Right renal cortex interstitium (tissue), 3 donors: ENCODE measurements at regions not wholly inside any gene's neighbourhood (a gene's known extent, or its start where the extent isn't known, plus 50 kb on each side); places are given as distances from the start of the nearest gene placed in this dataset.
"Not testable (repeated sequence)": the region's sequence is repeated elsewhere in the genome, so short reads cannot be mapped to it uniquely, and the experiment has no call there.

Source experiments
- DNase-seq, 3 donors: peaks; one replicate each; pipeline ENCODE4 v3.0.0-alpha.2; 2013; ENCODE audit warnings: low read depth in 3 of 3, low spot score in 2 of 3

DNA sequence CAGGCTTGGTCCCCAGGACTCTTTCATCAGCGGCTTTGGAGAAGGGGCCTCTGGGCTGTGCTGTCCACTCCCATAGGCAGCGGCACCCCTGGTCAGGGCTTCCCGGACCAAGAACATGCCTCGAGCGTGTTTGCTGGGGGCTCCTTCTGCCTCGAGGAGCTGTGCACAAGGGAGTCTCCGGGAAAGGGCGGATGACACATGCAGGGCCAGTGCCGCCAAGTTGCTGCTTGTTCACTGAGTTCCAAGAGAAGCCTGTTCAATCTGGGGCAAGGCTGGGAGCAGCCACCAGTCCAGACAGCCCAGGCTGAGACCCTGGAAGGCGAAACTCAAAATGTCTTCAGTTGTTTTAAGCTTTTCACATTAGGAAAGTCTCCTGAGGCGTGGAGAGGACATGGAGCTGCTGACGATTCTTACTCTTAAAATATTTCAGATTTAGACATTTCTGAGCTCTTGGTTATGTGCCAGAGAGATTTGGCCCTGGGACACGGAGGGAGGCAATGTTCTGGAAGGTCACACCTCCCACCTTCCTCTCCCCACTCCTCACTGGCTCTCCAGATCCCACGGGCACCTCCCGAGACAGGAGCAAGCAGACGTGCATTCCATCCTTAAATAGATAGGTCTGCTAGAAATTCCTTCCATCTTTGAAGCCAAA lies 84.5 kb upstream of the ZNF469 start:
- DNase-seq = no peak

DNA sequence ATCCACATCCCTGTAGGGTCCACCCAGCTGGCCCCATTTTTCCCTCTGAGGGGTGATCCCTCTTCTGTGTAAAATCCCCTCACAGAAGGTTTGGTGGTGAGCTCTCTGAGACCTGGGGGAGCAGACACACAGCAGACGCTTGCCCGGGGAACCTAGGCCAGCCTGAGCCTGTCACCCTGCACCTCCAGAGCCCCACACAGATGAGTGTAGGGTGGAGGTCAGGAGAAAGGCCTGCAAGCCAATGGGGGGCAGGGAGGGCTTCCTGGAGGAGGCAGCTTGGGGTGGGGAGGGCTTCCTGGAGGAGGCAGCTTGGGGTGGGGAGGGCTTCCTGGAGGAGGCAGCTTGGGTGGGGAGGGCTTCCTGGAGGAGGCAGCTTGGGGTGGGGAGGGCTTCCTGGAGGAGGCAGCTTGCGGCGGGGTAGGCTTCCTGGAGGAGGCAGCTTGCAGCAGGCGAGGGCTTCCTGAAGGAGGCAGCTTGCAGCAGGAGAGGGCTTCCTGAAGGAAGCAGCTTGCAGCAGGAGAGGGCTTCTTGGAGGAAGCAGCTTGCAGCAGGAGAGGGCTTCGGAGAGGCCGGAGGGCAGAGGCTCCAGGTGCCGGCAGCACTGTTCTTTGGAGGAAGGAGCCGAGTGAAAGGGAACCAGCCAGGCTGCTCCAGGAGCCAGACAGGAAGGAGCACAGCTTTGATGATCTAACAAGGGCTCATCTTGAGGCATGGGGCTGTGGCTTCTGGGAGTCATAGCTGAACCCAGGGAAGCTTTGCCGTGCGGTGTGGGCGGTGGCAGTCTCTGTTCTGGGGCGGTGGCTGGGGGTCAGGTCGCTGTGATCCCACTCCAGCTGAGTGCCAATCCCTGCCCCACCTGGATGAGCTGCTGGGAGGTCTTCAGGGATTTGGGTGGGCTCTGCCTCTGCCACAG lies 83.7 kb upstream of the ZNF469 start:
- no peak for DNase-seq

DNA sequence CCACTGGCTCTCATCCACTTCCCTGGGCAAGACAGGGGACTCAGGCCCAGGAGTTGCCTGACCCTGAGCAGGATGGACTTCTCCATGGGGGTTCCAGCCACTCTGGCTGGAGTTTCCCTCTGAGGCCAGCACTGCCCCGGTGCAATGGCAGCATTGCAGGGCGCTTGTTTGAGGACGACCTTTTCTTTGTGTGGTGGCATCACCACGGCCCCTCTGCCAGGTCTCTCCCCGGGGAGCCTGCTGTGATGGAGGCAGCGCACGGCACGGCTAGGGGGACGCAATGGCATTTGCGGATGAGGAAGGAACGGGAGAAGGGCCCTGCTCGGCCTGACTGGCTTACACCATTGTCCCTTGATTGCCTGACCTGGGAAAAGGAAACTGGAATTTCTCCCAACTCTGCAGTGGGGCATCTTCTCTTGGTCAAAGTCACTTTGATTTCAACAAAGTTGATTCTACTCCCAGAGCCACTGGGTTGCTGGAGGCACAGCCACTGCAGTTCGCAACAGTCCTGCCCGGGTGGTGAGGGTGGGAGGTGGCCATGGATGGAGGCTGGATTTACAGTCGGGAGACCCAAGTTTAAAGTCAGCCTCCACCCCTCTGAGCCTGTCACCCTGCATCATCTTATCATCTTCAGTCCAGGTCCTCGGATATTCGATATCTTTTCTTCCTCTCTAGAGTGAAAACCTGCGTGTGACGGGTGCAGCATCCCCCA lies 82.9 kb upstream of the ZNF469 start:
- no peak for DNase-seq

DNA sequence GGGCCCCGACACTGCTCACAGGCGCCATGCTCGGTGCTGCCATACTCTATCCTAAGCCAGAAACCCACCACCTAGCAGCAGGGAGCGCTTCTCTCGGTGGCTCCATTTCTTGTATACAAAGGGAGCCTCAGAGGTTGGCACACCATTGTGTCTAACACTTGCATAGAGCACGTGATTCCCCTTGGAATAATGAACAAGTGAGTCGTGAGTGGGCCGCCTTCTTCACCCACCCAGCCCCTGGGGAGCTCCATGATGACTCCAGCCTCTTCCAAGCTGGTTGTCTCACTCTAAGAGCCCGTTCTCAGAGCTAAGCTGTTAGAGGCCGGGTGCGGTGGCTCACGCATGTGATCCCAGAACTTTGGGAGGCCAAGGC lies 82.3 kb upstream of the ZNF469 start:
- DNase-seq = no peak

DNA sequence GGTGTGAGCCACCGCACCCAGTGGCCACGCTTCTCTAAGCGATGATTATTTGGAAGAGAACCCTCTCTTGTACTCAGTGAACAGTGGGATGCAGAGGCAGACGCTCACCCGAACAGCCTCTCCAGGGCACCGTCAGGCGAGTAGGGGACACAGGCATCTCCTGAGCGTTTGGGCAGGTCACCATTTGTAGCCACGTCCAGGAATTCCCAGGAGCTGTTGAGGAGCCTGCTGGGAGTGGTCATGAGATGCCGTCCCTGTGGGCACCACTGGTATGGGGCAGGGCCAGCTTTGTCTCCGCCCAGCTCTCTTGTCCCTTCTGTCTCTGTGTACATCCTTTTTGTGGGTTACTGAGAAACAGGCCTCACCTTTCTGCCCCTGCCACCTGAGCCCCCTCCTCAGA lies 81.3 kb upstream of the ZNF469 start:
- DNase-seq = no peak

DNA sequence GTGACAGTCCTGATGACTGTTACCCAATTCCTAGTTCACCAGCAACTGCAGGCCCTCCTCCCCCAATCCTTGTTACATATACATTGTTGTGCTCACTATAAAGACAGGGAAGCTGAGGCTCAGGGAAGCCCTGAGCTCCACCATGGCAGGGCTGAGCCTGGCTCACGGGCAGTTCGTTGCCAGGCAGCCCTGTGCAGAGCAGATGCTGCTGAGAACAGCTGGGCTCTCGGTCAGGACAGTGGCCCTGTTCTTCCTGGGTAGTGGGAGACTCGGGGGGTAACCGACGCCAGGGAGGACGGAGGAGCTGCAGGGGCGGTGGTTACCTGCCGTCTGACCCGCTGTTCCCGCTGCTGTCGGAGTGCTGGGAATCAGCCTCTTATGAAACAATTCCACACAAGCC lies 80.9 kb upstream of the ZNF469 start:
- DNase-seq = no peak

DNA sequence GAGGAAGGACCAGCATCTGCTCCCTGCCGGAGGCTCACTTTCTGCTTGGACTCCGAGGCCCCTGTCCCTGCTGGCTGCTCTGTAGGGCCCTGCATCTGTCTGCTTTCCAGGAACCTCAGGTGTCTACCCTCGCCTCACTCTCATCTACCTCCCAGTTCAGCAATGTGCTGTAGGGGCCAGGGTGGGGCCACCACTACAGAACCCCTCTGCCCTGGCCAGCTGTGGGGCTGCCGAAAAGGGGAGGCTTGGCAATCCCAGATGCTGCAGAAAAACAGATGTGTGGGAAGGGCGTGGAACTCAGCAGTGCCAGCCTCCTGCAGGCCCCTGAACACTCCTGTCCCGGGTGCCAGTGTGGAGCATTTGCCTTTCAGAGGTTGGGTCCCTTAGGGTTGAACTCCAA lies 80.1 kb upstream of the ZNF469 start:
- no peak for DNase-seq

DNA sequence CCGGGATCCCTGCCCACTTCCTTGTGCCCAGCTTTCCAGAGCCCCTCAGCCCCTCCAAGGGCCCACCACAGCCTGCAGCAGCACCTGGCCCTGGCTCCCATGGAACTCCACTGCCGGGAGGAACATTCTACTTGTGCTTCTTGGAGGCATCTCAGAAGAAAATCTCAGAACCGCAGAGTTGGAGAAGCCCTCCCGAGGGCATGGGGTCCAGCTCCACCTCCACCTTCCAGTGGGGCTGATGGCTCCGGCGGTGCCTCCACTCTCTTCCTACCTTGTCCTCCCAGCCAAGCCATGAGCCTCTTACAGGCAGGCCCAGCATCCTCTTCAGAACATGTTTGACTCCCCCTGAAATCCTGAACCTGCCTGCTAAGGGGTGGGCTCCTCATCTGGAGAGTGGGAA lies 79.4 kb upstream of the ZNF469 start:
- no peak for DNase-seq

DNA sequence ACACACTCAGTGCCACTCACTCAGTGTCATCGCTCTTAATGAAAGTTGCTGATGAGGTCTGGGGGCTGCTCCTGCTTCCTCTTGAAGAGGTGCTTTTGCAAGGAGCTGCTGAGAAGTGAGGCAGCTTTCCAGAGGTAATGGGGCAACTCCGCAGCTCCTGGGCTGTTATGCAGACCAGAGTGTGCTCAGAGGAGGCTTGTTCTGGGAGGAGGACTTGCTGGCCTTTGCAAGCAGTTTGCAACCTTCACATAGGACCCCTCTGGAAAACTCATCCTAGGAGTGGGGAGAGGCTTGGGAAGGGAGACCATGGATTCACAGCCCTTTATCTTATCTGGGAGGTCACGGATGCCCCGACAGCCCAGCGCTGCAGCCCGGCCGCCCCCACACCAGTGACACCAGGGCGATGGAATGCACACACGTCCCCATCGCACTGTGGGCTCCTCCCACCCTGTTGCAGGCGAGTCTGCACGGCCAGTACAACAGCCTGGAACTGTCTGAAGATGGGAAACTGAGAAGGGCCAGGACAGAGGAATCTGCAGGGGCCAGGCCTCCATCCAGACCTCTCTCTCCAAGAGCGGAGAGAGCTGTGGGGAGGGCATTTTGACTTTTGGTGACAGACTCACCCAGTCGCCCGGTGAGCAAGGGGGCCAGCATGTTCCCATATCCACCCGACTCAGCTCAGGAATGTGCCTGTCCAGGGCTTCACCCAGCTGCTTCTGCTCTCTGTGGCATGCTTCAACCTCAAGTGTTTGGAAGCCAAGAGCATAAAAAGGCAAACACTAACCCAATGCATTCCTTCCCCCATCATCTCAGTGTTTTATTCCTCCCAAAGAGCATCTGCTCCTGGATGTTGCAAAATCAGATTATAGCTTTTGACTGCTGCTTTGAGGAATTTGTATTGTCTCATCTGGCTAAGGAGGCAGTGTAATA lies 78.6 kb upstream of the ZNF469 start:
- no peak for DNase-seq

DNA sequence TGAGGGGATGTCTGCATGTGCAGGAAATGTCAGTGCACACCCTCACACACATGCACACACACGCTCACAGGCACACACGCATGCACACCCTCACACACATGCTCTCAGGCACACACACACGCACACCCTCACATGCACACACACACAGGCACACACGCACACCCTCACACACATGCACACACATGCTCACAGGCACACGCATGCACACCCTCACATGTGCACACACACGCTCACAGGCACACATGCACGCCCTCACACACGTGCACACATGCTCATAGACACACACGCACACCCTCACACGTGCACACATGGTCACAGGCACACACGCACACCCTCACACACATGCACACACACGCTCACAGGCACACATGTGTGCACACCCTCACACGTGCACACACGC lies 77.6 kb upstream of the ZNF469 start:
- DNase-seq = no peak

DNA sequence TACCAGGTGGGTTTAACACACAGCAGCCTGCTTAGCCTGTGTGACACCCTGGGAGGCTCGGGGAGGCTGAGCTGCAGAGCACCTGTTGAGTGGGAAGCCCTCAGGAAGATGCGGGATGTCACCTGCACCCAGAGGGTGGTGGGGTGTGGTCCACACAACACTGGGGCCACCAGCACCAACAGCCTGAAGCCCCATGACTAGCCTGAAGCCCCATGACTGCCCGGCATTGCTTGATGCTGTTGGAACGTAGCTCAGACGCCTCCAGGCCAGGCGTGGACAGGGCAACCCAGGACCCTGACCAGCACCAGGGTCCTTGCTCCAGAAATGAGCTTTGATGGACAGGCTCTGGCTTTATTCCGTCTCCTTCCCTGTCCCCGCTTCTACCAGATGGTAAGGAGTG lies 76.3 kb upstream of the ZNF469 start:
- DNase-seq = no peak

DNA sequence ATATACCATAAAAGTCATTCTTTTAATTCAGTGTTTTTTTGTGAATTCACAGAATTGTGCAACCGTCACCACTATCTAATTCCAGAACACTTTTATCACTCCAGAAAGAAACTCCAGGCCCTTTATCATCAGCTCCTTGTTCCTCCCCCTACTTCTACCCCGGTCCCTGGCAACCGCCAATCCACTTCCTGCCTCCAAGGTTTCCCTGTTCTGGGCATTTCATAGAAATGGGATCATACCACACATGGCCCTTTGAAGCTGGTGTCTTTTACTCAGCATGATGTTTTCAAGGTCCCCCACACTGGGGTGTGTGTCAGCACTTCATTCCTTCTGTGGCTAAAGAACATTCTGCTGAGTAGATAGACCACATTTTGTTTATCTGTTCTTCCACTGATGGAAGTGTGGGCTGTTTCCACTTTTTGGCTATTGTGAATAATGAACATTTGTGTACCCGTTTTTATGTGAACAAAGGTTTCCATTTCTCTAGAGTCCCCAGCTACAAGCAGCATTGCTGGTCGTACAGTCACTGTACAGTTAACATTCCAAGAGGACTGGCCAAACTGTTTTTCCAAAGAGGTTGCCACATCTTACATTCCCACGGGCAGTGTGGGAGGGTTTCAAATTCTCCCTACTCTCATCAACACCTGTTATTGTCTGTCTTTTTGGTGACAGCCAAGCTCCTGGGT lies 75.8 kb upstream of the ZNF469 start:
- DNase-seq = no peak

DNA sequence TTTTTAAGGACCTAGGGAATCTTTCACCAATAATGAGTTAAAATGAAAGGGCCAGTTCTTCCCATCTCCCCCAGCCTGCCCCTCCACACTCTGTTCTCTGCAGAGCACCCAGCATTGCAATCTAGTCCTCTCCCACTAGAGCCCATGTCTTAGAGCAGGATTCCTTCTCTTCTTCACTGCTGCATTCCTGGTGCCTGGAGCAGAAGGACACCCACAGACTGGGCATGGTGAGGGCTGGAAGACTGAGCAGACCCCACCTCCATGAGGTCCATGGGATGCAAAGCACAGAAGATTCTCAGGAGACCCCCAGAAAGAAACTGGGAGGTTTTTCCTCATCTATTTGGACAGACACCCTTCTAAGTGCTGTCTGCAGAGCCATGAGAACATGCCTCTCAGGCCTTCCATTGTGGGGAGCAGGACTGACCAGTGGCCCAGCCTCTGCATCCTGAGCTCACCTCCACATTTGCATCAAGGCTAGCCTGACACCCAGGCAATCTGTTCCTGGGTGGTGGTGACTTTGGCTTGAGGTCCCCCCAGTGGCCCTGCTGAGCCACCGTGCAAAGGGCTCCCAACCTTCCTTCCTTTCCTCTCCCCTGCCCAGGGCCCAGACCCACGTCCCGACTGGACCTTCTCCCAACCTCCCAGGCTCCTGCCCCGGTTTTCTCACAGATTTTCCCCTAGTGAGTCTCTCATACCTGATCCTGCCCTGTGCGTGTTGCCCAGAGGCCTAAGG lies 74.2 kb upstream of the ZNF469 start:
- DNase-seq = no peak

DNA sequence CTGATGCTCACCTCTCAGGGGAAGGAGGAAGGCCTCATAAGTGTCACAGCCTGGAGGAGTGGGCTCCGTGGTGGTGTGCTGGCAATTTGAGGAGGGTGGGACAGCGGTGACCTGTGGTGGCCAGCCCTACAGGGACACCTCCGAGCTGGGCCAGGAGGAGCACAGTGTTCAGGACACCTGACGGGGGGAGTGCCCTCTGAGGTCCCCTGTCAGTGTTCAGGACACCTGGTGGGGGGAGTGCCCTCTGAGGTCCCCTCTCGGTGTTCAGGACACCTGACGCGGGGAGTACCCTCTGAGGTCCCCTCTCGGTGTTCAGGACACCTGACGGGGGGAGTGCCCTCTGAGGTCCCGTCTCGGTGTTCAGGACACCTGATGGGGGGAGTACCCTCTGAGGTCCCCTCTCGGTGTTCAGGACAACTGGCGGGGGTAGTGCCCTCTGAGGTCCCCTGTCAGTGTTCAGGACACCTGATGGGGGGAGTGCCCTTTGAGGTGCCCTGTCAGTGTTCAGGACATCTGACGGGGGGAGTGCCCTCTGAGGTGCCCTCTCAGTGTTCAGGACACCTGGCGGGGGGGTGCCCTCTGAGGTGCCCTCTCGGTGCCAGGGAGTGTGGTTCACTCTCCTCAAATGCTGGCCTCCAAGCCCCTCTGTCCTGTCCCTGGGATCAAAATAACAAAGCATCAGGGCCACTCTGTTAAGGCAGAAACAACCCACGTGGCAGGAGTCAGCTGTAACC lies 73.4 kb upstream of the ZNF469 start:
- DNase-seq = no peak

DNA sequence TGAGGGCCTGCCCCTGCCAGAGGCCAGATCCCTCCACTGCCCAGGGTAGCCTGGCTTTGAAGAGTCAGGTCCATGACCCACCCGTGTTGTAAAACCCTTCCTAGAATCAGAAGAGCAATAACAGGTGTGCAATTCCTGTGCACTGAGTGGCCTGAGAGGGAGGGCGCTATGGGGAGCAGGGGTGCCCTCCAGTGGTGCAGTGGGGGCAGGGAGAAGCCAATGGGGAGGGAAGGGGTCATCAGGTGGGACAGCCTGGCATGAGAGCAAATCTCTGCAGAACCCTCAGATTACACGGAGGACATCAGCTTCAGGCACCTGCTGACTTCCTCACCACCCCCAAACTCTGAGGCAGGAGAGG lies 72.9 kb upstream of the ZNF469 start:
- DNase-seq = no peak

DNA sequence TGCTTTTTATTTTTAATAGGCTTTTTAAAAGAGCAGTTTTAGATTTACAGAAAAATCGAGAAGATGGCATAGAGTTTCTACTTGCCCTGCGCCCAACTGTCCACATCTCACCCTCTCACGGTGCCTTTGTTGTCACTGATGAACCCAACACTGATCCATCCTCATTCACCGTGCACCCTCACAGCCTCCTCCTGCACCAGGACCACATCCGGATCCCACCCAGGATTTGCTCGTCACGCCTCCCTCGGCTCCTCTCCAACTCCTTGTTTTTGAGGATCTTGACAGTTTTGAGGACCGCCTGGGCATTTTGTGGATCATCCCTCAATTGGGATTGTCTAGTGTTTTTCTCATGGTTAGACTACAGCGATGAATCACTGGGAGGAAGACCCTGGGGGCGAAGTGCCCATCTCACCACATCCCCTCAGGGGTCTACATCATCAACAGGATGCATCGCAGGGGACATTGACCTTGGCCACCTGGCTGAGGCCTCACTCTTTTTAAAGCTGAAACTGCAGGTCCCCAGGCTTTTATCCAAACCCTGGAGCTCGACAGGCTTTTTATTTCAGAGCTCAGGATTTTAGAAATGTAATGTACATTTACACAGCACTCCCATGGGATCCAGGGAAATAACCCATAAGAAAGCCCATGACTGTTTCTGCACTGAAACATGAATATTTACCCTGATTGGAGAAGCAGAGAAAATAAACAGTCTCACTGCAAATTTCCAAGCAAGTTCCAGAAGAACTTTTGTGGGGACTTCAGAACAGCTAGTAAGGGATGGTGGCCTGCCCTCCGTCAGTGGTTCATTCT lies 71.8 kb upstream of the ZNF469 start:
- DNase-seq = no peak

DNA sequence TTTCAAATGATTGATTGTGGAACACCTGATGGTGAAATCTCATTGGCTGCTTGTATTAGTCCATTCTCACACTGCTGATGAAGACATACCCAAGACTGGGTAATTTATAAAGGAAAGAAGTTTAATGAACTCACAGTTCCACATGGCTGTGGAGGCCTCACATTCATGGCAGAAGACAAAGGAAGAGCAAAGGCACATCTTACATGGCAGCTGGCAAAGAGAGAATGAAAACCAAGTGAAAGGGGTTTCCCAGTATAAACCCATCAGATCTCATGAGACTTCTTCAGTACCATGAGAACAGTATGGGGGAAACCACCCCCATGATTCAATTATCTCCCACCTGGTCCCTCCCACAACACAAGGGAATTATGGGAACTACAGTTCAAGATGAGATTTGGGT lies 70.9 kb upstream of the ZNF469 start:
- not testable (repeated sequence) for DNase-seq

DNA sequence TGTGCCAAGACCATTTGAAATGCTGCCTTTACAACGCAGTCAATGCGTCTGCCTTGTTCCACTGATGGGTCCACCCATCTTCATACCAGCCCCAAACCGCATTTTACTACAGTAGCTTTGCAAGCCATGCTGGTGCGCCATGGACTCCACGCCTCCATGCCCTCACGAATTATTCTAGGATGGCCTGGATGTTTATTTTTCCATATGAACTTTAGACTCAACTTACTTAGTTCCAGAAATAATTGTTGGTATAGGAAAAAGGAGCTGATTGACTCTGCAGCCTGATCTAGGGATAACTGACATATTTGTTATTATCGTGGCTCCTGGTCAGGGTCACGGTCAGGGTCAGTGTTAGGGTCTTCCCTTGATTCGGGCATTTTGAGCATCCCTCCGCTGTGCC lies 70.0 kb upstream of the ZNF469 start:
- DNase-seq = no peak
